ENCODE measurements at regions not wholly inside any gene's neighbourhood (a gene's known extent, or its start where the extent isn't known, plus 50 kb on each side); places are given as distances from the start of the nearest gene placed in this dataset.

DNA sequence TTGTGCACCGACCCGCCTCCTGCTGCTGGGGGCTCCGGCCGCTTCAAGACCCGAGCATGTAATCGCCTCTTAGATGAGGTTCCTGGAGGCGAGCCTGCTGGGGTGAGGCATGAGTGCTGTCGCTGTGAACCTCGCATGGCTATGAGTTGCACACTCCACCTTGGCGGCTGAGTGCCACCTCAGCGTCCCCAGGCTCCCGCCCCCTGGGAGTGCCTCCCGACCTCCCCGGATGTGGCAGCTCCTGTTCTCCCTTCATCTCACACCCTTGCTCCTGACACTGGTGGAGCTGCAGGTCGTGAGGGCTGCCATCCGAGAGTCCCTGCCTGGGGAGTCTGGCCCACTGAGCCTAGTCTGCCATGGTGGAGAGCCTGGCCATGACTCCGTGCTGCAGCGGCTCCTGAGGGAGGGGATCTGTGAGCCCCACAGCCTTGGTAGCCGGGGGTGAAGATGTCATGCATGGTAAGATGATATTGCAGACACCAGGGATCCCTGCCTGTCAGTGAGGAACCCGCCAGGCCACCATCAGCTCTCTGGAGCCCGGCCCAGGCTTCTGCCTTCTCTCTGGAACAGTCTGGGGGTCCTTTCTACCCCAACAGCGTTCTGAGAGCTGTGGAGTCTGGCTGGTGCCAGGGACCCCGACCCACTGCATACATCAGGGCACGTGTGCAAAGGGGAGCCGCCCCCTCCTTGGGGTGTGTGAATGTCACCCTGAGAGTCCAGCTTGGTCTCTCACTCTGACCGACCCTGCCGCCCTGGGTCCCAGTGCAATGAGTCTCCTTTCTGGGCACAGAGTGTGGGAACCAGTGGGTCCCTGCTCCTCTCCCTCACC is 61.6 kb upstream of the HS6ST1 start:
- no peak for DNase-seq

DNA sequence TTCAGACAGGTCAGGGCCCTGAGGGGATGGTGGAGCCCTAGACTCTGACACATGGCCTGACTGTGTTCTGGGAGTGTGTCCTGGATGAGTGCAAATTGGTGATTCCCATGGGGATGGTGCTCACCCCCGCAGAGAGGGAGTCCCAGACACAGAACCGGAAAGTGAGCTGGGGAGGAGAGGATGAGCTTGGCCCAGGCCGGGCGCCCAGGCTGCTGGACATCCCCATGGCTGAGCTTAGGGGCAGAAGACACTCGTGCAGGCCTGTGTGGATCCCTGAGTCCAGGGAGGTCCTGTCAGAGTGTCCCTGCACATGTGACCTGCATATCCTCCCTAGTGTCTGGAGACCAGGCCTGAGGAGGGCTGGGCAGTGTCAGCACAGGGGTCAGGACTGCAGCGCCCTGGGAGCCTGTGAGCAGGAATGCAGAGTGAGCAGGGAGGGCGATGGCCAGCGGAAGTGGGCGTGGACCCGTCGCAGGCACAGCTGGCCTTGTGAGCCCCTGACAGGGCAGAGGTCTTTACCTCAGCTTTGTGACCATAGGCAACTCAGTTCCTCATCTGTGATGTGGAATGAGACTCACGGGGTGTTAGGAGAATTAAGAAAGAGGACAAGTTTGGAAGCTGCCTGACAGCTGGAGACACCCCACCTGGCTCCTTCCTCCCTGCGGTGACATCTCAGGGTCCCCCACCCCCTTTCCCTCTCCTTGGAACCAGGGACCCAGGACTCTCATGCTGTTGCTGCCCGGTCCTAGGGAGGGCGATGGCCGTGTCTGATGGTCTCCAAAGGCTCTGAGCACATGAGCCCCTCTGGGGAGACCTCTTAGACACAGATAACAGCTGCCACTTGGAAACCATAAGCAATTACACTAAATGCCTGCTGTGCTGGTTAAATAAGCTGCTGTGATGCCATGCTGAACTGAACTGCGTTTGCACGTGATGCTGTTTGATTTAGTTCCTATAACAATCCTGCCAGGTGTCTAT is 62.6 kb upstream of the HS6ST1 start:
- DNase-seq, result no peak

DNA sequence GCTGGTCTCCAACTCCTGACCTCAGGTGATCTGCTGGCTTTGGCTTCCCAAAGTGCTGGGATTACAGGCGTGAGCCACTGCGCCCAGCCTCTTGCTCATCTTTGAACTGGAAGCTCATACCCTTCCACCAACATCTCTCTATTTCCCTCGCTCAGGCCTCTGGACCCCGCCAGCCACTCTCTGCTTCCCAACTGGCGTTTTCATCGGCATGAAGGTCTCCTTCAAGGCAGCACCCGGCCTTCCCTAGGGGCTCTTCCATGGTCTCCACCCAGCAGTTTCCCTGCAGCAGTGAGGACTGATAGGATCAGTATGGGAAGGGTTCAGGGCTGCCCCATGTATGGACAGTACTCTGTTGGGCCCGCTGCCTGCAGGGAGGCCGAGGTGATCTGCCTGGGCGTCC is 65.8 kb upstream of the HS6ST1 start:
- DNase-seq, result no peak

DNA sequence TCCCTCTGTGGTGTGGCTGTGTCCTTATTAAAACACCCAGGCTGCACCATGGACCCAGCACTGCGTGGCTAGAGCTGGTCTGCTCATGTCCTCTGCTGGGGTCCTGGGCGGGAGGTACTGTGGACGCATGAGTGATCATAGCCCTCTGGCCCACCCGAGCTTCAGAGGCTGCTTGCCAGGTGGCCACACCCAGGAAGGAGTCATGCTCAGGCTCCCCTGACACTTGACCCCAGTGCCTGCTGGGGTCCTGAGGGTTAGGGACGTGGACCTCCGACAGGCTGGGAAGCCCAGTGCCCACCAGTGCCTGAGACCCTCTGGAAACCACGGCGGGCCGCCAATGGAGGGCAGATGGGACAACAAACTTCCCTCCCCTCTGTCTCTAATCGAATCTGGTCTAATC is 66.3 kb upstream of the HS6ST1 start:
- no peak for DNase-seq

DNA sequence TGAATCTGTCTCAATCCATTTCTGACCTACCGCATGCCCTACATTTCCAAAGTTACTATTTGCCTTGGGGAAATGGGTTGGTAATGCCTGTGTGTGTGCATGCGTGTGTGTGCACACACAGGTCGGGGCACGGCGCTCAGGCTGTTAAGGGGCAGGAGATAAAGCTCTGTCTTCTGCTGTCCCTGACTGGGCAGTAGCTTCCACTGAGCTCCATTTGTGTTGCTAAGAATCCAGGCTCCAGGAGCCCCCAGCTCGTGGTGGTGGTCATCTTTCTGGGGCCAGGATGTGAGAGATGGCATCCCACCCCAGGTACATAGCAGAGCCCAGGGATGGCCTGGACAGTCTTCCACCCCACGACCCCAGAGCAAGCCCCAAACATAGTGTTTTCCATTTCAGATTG is 66.7 kb upstream of the HS6ST1 start:
- no peak for DNase-seq

DNA sequence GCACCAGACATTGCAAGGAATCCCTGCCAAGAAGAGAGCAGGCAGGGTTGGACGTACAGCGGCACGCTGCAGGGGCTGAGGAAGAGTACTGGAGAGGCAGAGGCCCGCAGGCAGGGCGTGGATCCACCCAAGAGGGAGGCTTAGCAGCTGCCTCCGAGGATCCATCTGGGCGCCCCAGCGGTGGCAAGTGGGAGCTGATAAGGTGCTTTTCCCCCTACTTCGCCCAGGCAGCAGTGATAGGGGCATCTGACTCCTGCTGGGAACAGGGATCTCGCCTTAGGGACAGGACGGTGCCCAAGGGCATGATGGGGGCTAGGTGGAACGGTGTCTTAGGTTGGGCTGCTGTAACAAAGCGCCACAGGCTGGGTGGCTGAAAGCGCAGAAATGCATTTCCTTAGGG is 67.4 kb upstream of the HS6ST1 start:
- no peak for DNase-seq

DNA sequence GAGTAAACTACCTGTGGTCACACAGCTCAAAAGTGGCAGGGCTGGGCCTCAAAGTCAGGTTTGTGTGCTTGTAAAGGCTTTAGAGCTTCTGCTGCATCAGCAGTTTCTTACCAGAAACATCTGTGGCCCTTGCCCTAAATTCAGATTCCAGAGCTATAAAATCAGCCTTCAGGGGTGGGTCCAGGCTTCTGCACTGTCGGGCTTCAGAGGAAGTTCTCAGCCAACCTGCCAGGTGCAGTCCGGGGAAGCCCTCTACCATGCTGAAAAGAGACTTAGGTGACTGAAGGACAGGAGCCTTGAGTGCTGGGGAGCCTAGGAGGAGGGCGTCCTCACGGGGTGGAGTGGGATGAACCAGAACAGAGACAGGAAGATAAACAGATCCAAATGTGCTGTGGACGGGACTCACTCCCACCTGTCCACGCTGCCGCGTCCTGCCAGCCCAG is 69.9 kb upstream of the HS6ST1 start:
- DNase-seq, result no peak

DNA sequence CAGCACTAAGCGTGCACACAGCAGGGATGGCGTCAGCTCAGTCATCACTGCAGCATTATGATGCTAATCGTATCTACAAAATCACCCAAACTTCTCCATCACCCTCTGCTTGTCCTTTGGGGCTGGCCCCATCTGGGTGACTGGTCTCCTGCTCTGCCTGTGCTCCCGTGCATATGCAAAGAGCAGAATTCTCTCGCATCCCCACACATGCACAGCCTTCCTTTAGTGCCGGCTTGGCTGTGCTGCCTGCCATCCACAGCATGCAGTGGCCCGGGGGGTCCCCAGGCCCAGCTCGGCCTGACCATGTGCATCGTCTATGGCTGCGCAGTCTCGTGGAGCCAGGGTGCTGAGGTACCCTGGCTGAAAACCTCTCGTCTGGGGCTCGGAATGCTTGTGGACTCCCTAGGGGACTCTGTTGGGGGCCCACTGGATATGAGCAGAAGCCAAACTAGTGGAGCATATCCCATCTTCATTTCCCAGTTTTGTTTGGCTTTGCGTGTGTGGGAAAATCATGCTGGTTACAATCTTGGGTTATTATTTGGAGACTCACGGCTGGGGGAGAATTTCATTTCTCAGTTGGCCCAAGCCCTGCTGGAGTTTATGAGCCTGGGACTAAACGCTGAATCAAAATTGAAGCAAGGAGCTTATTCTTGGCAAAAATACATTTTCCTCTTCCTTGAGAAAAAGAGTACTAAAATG is 70.9 kb upstream of the HS6ST1 start:
- DNase-seq, result no peak

DNA sequence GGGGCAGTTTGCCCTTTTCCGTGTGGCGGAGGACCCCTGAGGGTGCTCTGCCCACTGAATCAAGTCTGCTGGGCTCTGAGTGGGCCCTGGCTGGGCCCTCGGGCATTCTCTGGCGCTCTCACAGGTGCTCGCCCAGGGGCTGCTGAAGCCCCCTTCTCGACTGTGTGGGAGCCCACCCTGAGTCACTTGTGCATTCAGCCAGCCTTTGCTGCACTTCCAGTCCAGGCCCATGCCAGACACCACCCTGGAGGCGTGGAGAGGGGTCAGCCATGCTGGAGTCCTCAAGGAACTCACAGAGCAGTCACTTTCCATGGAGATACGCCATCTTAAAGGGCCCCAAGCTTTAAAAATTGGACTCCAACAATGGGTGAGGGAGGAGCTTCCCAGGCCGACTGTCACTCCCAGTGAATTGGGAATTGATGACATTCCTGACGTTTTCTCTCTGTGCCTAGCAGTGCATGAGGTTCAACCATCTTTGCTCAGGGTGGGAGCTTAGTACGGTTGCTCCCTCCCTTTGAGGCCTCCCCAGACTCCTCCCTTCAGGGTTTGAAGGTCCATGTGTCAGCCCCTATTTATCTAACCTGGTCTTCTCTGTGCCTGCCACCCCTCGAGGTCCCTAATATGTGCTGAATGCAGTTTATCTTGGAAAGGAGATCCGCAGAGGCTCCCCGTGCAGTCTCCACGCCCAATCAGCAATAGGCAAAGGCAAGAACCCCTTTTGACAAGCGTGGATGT is 71.8 kb upstream of the HS6ST1 start:
- DNase-seq, result no peak

DNA sequence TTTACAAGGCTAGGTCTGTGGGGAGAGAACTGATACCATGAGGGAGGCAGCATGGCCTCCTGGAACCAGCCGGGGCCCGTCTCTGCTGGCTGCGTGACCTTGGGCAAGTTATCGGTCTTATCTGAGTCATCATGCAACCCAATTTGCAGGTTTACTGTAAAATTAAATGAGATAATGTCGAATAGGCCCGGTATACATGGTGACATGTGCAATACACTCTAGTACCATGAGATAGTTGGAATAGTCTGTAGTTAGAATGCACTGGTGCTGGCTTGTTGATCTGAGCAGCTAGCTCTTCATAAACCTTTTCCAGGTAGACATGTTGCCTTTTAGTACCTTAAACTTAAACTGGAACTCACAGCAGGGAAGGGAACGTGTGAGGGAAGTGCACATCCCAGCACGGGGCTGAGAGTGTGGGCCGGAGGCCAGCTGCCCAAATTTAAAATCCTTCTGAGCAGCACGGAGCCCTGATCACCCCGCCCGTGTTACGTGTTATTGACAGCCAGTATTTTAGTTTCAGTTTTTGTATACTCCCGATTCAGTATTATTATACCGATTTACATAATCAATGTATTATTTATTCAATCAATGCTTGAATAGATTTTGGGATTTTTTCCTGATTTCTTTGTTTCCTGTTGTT is 72.4 kb upstream of the HS6ST1 start:
- DNase-seq, result no peak

DNA sequence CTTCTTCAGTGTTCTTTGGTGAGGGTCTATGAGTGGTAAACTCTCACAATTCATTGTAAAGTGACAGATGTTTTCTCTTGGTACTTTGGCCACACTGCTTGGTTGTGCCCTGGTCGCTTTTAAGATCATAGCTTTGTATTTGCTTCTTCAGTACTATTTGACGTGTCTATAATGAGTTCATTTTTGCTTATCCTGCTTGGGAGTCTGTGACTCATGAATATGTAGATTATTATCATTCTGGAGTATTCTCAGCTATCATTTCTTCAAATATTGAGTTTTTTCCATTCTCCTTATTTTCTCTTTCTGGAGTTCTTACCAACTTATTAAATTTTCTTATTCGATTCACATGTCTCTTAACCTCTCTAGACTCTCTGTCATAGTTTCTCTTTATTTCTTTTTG is 73.0 kb upstream of the HS6ST1 start:
- DNase-seq, result no peak

DNA sequence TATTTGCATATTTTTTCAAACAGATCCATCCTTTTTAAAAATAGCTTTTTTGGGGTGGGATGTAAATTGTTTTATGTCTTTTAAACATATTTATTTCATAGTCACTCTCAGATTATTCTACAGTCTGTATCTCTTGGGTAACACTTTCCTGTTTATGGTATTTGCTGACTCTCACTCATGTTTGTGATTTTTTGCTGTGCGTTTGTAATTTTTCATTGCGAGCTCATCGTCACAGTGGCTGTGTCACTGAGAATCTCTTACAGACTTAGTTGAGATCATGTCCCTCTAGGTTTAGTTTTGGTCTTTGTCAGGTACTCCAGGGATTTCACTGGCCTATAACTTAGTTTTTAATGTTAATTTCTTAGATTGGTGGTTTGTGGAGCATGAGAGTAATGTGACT is 73.5 kb upstream of the HS6ST1 start:
- no peak for DNase-seq

DNA sequence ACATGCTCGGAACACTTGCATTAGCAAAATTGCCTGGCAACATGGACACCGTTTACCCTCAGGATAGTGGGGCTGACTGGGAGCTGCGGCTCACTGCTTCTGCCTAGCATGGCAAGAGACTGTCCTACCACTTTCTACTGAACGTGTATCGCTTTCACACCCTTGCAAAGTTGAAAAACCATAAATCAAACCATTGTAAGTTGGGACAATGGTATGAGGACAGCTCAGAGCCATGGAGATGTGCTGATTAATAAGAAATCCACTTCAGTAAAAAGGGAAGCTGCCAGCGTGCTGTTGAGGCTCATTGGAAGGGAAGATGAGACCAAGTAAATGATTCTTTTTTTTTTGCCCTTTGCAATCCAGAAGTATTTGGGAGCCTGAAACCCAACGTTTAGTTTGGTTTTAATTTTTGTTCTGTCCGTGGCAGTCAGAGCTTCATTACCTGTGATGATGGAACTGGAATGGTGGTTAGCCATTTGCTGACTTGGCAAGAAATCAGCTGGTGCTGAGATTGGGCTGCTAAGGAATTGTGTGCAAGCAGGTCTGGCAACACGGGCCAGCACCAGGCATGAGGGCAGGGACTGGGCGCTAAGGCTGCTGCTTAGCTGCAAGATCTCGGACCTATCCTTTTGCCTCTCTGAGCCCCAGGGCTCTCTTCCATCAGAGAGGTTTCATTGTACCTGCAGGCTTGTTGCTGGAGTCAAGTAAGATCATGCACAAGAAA is 75.5 kb upstream of the HS6ST1 start:
- DNase-seq, result no peak

DNA sequence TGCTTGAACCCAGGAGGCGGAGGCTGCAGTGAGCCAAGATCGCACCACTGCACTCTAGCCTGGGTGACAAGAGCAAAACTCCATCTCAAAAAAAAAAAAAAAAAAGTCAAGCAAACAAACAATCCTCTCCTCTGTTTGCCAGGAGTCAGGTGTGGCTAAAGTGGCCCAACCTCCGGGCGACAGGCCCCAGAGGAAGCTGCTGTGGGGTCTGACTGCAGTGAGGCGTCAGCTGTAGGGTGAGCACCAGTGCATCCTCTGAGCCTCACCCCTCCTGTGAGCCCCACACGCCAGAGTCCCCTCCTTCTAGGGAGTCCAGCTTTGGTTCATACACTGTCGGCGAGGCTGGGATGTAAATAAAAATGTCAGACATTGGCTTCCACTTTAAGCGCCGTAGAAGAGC is 76.5 kb upstream of the HS6ST1 start:
- no peak for DNase-seq

DNA sequence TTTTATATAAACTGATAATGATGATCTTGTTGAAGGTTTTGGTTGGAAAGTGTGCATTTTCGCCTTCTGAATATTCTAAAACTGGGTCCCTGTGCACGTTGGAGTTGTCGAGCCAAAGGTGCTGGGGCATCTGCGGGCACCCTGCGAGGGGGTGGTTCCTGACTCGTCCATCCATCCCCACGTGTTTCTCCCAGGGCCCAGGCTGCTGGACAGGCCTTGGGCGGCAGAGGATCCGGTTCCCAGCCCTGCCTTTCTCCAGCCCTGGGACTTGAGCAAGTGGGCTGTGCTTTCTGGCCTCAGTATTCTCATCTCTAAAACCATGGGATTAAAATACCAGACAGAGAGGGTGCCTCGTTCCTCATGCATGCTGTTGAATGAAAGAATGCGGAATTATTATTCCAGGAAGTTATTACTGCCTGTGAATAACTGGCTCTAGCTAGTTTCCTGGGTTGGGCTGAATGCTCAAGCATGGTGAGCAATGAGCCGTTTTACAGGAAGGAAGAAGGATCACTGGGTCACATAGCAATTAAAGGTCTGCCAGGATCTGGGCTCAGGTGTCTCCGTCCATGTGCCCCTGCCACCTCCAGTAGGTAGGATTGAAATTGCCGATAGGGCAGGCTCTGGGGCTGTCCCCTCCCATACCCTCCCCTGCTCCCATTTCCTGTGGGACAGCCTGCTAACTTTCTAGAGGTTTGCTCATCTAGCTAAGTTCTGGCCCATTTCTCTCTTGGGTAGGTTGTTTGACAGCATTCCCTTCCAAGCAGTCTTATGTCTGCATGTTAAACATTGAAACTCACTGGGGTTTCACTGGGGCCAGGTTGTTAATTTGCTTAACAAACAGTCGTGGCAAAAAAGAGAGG is 77.2 kb upstream of the HS6ST1 start:
- DNase-seq, result no peak

DNA sequence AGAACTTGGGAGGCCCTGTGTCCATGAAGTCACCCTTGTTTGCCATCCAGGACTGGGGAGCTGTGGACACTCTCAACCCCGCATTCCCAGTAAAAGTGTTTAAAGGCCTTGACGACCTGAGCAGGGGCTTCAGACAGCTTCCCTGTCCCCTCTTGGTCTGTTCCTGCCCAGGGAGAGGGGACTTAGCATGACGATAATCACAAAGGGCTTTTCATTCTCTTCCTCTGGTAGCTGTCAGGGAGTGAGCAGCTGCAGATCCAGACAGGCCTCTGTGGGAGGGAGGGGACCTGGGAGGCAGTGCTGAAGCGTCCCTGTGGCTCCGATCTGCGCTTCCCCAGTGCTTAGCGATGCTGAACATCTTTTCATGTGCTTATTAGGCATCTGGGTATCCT is 77.8 kb upstream of the HS6ST1 start:
- no peak for DNase-seq

DNA sequence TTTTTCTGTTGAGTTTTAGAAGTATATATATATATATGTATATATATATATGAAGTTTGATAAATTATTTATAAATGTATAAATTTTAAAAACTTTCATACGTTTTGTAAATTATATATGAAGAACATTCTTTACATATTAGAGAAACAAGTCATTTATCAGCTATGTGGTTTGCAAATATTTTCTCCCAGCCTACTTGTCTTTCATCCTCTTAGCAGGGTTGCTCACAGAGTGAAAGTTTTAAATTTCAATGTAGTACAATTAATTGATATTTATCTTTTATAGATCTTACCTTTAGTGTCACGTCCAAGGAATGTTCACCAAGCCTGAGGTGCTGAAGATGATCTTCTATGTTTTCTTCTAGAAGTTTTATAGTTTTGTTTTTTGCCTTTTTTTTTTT is 78.3 kb upstream of the HS6ST1 start:
- DNase-seq, result no peak

DNA sequence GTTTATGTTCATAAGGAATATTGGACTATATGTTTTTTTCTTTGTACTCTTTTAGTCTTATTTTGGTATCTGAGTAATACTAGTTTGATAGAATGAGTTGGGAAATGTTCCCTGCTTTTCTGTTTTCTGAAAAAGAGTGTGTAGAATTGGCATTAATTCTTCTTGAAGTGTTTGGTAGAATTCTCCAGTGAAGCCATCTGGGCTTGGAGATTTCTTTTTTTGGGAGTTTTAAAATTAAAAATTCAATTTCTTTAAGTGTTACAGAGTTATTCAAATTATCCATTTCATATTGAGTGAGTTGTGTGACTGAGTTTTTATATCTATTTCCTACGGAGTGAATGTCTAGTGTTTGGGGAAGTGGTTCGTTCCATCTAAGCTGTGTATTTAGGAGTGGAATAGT is 80.6 kb upstream of the HS6ST1 start:
- DNase-seq, result no peak

DNA sequence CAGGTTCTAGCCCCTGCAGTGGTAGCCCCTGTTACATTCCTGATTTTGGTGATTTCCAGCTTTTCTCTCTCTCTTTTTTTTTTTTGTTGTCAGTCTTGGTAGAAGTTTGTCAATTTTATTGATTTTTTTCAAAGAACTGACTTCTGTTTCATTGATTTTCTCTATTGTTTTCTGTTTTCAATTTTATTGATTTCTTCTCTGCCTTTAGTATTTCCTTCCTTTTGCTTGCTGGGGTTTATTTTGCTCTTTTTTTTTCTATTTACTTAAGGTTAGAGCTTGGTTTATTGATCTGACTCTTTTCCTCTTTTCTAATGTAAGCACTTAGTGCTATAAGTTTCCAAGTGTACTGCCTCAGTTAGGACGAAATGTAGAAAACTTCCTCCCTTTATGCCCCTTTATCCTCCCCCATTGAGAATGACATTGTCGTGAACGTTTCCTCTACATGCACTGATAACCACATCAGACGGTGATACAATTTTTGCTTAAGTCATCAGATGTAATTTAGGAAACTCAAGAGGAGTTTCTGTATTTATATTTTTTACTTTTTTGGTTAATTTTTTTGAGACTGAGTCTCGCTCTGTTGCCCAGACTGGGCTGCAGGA is 81.1 kb upstream of the HS6ST1 start:
- no peak for DNase-seq

DNA sequence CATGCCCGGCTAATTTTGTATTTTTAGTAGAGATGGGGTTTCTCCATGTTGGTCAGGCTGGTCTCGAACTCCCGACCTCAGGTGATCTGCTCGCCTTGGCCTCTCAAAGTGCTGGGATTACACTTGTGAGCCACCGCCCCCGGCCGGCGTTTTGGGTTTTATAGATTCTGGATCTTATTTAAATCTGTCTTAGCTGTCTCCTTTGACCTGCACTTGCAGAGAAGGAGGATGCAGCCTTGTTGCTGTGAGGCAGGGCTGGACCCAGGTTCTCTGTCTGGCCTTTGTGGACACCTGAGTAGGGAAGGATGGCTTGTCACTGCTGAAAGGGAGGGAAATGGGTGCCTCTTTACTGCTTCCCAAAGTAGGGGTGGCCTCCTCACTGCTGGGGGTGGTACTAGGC is 83.0 kb upstream of the HS6ST1 start:
- DNase-seq, result no peak

All from CD4-positive, alpha-beta T cell treated with Interleukin-17A for 4 hours (primary cell).